ENCODE measurements at regions not wholly inside any gene's neighbourhood (a gene's known extent, or its start where the extent isn't known, plus 50 kb on each side); places are given as distances from the start of the nearest gene placed in this dataset.

GRCh38 chr5:144882739-144883283, 712.1 kb downstream of the KCTD16 start:
- no peak for DNase-seq (ENCODE audit: low read depth)
- TF ChIP-seq CTCF (IDR thresholded peaks at IDR 0.05; ENCODE audit: insufficient read depth, low read depth, low read length, missing control alignments), result no peak
- no peak overlapping the region for H3K4me3 ChIP-seq (ENCODE audit: low read depth, low read length)

GRCh38 chr5:144880513-144880912, 709.8 kb downstream of the KCTD16 start:
- TF ChIP-seq CTCF (IDR thresholded peaks at IDR 0.05; ENCODE audit: insufficient read depth, low read depth, low read length, missing control alignments), result no peak
- no peak overlapping the region for H3K4me3 ChIP-seq (ENCODE audit: low read depth, low read length)
- DNase-seq (ENCODE audit: low read depth), result no peak

GRCh38 chr5:144876990-144877389, 706.3 kb downstream of the KCTD16 start:
- no peak overlapping the region for H3K4me3 ChIP-seq (ENCODE audit: low read depth, low read length)
- TF ChIP-seq CTCF (IDR thresholded peaks at IDR 0.05; ENCODE audit: insufficient read depth, low read depth, low read length, missing control alignments), result no peak
- no peak for DNase-seq (ENCODE audit: low read depth)

- H3K4me3 ChIP-seq (ENCODE audit: low read depth, low read length), result no peak overlapping the region
- no peak for DNase-seq (ENCODE audit: low read depth)
Observed at GRCh38 chr5:144873076-144873475, 702.4 kb downstream of the KCTD16 start.

GRCh38 chr5:144864118-144864517, 693.4 kb downstream of the KCTD16 start:
- no peak for TF ChIP-seq CTCF (IDR thresholded peaks at IDR 0.05; ENCODE audit: insufficient read depth, low read depth, low read length, missing control alignments)
- DNase-seq (ENCODE audit: low read depth), result peak; percentile 5
- H3K4me3 ChIP-seq (ENCODE audit: low read depth, low read length), result no peak overlapping the region

More at GRCh38 chr5:144873076-144873475, 702.4 kb downstream of the KCTD16 start:
- no peak for TF ChIP-seq CTCF (IDR thresholded peaks at IDR 0.05; ENCODE audit: insufficient read depth, low read depth, low read length, missing control alignments)

GRCh38 chr5:144857454-144857853, 686.8 kb downstream of the KCTD16 start:
- no peak for DNase-seq (ENCODE audit: low read depth)
- TF ChIP-seq CTCF (IDR thresholded peaks at IDR 0.05; ENCODE audit: insufficient read depth, low read depth, low read length, missing control alignments), result no peak

GRCh38 chr5:144844086-144844485, 673.4 kb downstream of the KCTD16 start:
- TF ChIP-seq CTCF (IDR thresholded peaks at IDR 0.05; ENCODE audit: insufficient read depth, low read depth, low read length, missing control alignments), result no peak
- DNase-seq (ENCODE audit: low read depth), result no peak
- H3K4me3 ChIP-seq (ENCODE audit: low read depth, low read length), result no peak overlapping the region

More at GRCh38 chr5:144857454-144857853, 686.8 kb downstream of the KCTD16 start:
- no peak overlapping the region for H3K4me3 ChIP-seq (ENCODE audit: low read depth, low read length)
